RWPE1 (cell line): ENCODE measurements at regions not wholly inside any gene's neighbourhood (a gene's known extent, or its start where the extent isn't known, plus 50 kb on each side); places are given as distances from the start of the nearest gene placed in this dataset.

Experiments
- CTCF ChIA-PET: fragments of 350-600 bp; sonication (Branson Sonifier 250); formaldehyde crosslinking; extraction: SDS; loops from one replicate; lab custom pipeline; 2021; lab: Yijun Ruan, JAX
- POLR2A ChIA-PET: fragments of 400-600 bp; formaldehyde crosslinking; extraction: SDS; loops from one replicate; lab custom pipeline; 2020; ENCODE audit warnings: antibody characterized with exemption; ENCODE audit not compliant: low non-redundant PET; lab: Yijun Ruan, JAX
- DNase-seq: peaks from one replicate; pipeline ENCODE4 v3.0.0; 2012; ENCODE audit warnings: low spot score
- H3K27ac ChIP-seq: fragments of 450-650 bp; 2 replicates; pipeline ENCODE4 v1.5.1; 2017
- TF ChIP-seq, protein P1 (sequence below): fragments of 450-650 bp; conservative IDR thresholded peaks from 2 replicates; pipeline ENCODE4 v1.5.1; 2017; ENCODE audit warnings: low read depth, mild to moderate bottlenecking

- no peak overlapping the region for H3K27ac ChIP-seq
- CTCF ChIA-PET: interaction anchor here (1.1 kb wide), 1 partner anchor 298 kb away, joined by 3 read pairs; no protein-coding TSS in a partner anchor
- POLR2A ChIA-PET: no interaction called here
- no peak for DNase-seq
- TF ChIP-seq, protein P1, sequence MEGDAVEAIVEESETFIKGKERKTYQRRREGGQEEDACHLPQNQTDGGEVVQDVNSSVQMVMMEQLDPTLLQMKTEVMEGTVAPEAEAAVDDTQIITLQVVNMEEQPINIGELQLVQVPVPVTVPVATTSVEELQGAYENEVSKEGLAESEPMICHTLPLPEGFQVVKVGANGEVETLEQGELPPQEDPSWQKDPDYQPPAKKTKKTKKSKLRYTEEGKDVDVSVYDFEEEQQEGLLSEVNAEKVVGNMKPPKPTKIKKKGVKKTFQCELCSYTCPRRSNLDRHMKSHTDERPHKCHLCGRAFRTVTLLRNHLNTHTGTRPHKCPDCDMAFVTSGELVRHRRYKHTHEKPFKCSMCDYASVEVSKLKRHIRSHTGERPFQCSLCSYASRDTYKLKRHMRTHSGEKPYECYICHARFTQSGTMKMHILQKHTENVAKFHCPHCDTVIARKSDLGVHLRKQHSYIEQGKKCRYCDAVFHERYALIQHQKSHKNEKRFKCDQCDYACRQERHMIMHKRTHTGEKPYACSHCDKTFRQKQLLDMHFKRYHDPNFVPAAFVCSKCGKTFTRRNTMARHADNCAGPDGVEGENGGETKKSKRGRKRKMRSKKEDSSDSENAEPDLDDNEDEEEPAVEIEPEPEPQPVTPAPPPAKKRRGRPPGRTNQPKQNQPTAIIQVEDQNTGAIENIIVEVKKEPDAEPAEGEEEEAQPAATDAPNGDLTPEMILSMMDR: no peak
Measured at GRCh38 chr10:90354914-90355313, 502.9 kb downstream of the HTR7 start.

DNA sequence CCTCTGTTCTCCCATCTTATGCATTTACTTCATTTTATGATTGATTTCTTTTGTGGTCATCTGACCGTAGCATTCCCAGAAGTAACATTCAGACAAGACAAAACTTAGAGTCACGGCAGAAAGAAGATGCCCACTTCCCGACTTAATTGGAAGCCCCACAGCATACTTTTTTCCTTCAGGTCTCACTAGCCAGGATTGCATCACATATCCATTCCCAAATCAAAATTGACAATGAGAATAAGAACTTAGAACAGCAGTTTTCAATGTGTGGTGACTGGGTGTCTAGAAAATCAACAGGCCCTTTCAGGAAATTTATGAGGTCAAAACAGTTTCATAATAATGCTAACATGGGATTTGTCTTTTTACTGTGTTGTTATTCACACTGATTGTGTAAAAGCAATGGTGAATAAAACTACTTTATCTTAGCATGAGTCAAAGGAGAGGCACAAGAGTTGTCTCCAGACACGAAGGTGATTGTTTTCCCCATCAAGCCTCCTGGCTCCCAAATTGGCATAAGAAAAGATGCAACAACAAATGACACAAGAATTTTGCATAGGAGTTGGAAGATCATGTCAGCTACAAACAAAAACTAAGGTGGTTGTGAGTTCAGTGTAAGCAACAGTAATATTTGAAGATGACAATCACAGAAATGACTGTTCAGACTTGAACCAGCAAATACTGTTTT, 493.9 kb downstream of the HTR7 start:
- TF ChIP-seq, protein P1: no peak
- no peak overlapping the region for H3K27ac ChIP-seq
- no peak for DNase-seq
- ChIA-PET POLR2A (no interaction called here), CTCF (interaction anchor here (0.7 kb wide), 1 partner anchor 8 kb away, joined by 3 read pairs; no protein-coding TSS in a partner anchor)

GRCh38 chr10:90372451-90372850, 485.4 kb downstream of the HTR7 start:
- TF ChIP-seq, protein P1: no peak
- no peak overlapping the region for H3K27ac ChIP-seq
- DNase-seq: no peak
- ChIA-PET POLR2A (no interaction called here), CTCF (no interaction called here)

GRCh38 chr10:90373911-90374310, 483.9 kb downstream of the HTR7 start:
- CTCF ChIA-PET: no interaction called here

DNA sequence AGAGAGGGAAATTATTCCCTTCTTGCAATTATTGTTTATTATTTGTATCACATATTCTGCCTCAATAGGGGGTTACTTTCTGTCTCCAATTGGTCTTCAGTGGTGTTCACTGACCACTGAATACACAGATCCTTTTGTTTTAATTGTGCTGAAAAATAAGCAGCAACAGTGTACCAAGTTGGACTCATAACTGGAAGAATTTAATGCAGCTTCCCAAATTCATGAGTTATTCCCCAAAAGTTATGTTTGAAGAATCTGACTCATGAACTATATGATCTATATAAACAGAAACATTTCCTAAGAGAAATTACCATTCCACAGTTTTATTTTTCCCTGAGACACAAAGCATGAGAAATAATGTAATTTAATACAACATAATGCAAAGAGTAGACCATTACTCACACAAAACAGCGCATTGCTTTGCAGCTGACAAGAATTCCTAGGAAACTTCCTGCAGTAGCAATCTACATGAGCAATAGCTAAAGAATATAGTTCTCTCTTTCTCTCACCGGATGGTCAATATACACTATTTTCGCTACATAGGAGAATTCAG, 479.2 kb downstream of the HTR7 start:
- DNase-seq: no peak
- no peak overlapping the region for H3K27ac ChIP-seq
- CTCF ChIA-PET: no interaction called here
- POLR2A ChIA-PET: no interaction called here
- TF ChIP-seq, protein P1: no peak

More at GRCh38 chr10:90373911-90374310, 483.9 kb downstream of the HTR7 start:
- POLR2A ChIA-PET: no interaction called here
- H3K27ac ChIP-seq: no peak overlapping the region
- no peak for DNase-seq
- TF ChIP-seq, protein P1: no peak

DNA sequence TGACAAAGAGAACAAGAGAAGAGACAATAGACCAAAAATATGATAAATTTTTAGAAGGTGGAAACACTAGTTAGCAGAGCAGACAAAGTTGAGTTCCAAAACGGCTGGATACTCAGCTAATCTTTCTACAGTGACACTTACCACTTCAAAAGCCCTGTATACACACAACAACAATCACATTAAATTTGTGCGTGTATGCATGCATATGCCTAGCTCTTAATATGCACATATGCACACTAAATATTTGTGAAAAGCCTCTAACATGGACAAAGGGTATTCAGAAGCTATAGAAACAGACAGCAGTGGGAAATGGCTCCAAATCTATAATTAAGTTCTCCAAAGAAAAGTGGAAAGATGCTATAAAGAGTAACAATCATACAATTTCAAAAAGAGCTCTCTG, 476.4 kb downstream of the HTR7 start:
- CTCF ChIA-PET: no interaction called here
- no peak for DNase-seq
- H3K27ac ChIP-seq: no peak overlapping the region
- TF ChIP-seq, protein P1: no peak
- POLR2A ChIA-PET: no interaction called here
